Pulmonary artery endothelial cell (primary cell): ENCODE measurements at regions not wholly inside any gene's neighbourhood (a gene's known extent, or its start where the extent isn't known, plus 50 kb on each side); places are given as distances from the start of the nearest gene placed in this dataset.

Source experiments
- DNase-seq: peaks from one replicate; pipeline ENCODE4 v3.0.0-alpha.2; 2011; ENCODE audit warnings: low read depth, low spot score

GRCh38 chr4:59987289-59987688 is 1212.8 kb upstream of the ADGRL3 start:
- DNase-seq = no peak

- DNase-seq = no peak
Measured at GRCh38 chr4:59994118-59994517, 1206.0 kb upstream of the ADGRL3 start.

DNA sequence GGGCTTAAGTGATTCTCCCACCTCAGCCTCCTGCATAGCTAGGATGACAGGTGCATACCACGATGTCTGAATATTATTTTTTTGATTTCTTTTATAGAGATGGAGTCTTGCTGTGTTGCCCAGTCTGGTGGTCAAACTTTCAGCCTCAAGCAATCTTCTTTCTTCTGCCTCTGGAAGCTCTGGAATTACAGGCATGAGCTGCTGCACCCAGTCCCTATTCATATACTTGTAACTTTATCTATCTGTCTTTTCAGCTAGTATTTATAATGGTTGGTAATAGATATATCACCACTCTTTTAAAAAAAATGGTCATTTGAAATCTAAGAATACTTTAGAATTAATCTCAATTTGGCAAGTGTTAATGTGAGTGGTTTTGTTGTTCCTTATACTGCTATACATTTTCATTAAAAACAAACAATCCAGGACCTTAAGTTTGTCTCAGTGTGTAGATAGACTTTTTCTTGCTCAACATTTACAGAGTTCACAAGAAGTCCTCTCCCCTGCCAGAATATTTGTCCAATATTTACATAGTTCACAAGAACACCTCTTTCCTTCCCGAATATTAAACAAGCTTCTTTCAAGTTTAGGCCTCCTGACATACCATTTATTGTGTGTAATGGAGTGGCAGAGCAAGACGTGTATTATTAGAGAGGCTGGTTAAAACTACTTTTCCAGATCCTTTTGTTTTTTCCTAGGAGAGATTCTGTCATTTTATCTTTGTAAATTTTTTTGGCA is 1197.4 kb upstream of the ADGRL3 start:
- no peak for DNase-seq

GRCh38 chr4:60013464-60014184 is 1186.5 kb upstream of the ADGRL3 start:
- no peak for DNase-seq

DNA sequence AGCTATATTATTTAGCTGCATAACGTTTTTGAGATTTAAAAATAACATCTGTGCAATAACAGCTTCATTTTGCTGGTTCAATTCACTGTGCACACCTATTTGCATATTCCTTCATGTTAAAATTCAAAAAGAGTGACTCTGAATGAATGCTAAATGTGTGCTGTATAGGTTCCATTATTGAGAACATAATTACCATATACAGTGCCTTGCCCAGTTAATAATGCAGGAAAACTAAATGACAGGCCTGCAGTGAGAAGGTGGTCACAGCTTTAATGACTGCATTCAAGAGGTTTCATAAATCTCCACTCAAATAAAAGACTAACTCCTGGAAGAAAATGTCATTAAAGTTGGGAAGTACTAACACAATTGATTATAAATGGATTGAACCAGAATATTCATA is 1183.2 kb upstream of the ADGRL3 start:
- no peak for DNase-seq

GRCh38 chr4:60019180-60019579 is 1180.9 kb upstream of the ADGRL3 start:
- no peak for DNase-seq

DNA sequence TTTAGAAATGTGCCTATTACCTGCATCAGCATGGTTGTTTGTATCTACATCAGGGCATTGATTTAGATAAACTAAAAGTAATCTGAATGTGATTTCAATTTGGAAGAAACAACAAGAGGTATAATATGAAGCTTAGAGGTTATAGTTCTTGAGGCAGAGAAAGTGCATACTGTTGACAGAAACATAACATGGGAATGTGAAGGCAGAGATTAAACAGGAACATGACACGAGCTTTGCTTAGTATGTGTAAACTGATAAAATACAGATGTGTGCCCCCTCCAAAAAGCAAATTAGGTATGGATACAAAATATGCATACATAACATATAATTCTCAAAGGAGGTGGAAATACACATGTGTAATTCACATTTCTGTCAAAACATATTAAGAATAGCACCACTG is 1180.2 kb upstream of the ADGRL3 start:
- no peak for DNase-seq

DNA sequence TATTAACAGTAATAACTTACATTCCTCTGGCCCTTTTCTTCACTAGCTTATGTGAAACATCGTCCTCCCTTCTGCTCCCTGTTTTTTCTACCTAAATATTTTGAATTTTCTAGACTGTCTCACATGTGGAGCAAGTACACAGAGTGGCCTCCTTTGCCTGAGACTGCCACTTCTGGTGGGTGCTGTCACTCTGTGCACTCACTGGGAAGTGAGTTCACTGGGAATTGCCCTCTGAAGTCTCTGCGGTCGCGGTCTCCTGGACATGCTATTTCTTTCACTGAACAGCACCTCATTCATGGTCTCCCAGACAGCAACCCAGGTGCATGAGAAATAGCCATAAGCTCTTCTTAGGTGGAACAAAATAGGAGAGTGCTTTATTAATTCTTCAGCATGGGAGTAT is 1179.7 kb upstream of the ADGRL3 start:
- DNase-seq = no peak

DNA sequence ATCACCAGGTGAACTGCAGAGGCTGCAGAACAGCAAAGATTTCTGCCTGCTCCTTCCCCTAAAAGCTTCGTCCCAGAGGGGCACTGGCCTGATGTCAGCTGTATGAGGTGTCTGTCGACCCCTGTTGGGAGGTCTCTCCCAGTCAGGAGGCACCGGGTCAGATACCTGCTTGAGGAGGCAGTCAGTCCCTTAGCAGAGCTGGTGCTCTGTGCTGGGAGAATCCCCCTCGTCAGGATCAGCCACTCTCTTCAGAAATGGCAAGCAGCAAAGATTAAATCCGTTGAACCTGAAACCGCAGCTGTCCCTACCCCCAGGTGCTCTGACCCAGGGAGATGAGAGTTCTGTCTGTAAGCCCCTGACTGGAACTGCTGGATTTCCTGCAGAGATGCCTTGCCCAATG is 1166.3 kb upstream of the ADGRL3 start:
- no peak for DNase-seq

DNA sequence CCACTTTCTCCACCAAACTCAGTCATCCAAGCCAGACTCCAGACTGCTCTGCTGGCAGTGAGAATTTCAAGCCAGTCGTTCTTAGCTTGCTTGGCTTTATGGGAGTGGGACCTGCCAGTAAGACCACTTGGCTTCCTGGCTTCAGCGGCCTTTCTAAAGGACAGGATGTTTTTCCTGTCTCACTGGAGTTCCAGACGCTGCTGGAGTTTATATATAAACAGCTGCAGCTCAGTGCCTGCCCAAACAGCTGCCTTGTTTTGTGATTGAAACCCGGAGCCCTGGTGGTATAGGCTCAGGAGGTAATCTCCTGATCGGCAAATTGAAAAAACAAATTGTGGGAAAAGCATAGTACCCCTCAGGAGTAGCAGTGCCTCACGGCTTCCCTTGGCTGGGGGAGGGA is 1165.8 kb upstream of the ADGRL3 start:
- DNase-seq = no peak

DNA sequence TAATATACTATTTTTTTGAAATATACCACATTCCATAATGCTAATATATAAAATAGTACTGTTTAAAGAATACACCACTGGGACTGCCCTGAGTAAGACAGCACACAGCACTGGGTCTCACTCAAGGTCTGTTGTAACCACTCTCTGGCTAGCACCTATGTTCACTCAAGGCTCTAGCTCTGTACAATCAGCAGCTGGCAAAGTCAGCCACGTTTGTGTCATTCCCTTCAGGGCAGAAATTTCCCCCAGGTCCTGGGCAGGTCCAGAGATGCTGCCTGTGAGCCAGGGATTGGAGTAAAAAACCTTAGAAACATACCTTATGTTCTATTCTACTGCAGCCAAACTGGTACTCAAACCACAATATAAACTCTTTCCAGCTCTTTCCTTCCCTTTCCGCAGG is 1160.2 kb upstream of the ADGRL3 start:
- DNase-seq = no peak

- no peak for DNase-seq
Measured at GRCh38 chr4:60042231-60042652, 1157.9 kb upstream of the ADGRL3 start.

DNA sequence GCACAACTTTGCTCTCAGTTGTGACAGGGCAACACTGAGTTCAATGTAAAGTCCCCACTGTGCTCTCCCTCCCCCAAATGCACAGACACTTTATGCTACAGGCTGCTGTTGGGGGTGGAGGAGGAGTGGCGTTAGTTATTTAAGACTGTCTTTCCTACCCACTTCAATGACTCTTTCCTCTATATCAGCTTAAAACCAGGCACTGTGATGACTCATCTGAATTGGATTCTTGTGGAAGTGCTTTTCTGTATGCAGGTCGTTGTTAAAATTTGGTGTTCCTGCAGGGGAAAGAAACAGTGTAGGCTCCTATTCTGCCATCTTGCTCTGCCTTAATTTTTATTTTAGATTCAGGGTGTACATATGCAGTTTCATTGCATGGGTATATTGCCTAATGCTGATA is 1157.2 kb upstream of the ADGRL3 start:
- no peak for DNase-seq

DNA sequence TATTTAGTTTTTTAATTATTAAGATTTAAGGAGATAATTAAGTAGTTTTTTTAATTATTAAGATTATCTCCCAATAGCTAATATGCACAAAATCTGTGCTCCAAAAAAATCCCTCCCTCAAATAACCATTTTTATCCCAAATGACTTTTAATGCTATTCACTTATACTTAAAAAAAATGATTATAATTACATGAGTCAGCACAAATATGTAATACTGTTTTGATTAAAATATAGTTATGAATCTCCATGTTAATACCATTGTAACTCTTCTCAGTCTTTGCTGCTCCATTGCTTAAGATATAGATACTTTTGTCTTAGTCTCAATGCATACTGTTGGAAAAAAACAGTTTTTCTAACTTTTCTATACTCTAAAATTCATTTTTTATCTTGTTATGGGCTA is 1121.1 kb upstream of the ADGRL3 start:
- no peak for DNase-seq

DNA sequence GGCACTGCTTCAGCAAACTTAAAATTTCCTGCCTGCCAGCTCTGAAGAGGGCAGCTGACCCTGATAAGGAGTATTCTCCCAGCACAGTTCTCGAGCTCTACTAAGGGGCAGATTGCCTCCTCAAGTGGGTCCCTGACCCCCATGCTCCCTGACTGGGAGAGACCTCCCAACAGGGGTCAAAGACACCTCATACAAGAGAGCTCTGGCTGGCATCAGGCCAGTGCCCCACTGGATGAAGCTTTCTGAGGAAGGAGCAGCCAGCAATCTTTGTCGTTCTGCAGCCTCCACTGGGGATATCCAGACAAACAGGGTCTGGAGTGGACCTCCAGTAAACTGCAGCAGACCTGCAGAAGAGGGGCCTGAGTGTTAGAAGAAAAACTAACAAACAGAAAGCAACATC is 1118.3 kb upstream of the ADGRL3 start:
- no peak for DNase-seq

GRCh38 chr4:60088807-60089486 is 1111.2 kb upstream of the ADGRL3 start:
- no peak for DNase-seq

DNA sequence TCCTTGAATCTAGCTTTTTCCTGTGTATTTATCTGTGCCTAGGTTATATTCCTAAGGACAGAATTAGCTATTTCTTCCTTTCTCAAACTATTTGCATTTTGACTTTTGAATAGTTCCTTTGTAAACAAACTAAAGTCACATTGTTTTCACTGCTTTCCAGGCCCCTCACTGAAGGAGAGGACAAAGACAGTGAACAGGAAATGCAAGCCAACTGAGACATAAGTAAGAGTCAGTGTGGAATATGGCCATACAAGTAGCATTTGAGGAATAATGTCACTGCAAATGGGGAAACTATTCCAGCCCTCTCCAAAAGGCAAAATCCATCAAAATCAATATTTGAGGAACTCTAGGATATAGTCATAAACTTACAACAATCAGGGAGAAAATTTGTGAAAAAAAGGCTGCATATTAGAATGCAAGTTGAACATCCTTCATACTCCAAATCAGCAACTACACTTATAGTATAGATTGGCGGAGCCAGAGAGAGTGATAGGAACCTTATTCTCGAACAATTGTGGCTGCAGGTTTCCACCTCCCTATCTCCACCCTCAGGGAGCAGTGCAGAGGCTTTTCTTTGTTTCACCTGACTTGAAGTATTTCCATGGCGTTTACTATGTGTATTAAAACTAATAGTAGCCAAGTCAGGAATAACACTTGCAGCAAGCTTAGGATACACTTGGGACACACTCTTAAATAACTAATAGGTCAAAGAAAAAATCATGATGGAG is 1110.4 kb upstream of the ADGRL3 start:
- DNase-seq = no peak

GRCh38 chr4:60096676-60097075 is 1103.5 kb upstream of the ADGRL3 start:
- no peak for DNase-seq

DNA sequence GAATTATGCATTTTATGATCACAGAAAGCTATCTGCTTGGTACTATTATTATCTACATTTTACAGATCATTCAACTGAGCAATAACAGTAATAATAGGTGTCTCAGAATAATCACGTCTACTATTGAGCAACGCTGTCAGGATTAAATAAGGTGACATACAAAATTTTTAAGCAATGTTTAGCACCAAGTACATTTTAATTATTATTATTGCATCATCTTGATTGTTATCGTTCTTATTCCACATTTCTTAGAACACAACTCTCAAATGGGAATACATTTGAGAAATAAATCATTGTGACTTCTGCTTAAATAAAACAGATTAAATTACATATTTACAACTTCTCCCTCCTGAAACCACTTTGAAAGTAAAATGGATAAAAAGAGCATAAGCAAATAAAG is 1083.5 kb upstream of the ADGRL3 start:
- no peak for DNase-seq

DNA sequence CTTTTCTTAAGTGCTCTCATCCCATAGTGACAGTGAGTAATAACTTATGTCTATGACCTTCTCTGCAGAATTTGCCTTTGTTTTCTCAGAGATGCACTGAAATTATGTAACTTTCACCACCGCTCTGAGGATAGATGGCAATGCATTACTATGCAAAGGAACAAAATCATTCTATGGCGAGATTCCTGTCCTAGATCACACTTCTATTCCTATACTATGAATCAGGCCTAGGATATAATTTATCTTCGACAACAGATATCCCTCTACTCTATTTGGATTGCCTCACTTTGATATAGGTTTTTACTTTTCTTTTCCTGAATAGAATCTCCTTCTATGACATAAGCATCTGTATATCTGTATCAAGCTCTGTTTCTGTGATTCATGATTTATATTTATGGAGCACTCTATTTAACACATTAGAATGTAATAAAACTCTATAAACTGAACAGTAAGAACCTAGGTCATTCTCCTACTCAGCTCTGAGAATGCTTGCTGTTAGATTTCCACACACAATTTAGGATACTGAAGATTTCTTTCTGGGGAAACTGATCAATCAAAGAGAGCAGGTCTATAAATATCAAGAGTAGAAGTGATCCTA is 1082.3 kb upstream of the ADGRL3 start:
- DNase-seq = no peak

GRCh38 chr4:60122820-60123219 is 1077.3 kb upstream of the ADGRL3 start:
- no peak for DNase-seq

DNA sequence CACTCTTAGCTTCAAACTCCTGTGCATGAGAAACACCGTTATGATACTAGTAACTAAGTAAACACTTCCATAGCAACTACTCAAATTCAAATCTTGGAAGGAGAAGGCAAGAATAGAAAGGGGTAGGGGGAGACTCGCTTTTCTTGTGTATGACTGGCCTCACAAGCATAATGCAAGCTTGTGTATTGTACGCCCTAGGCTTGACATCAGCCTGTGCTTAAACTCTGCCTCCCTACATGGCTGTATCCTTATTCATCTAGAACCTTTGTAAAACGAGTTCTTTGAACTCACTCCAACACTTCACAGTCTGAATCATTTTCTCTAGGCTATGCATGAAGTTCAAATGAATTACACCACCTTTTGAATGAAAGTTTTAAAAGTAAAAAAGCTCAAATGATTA is 1071.2 kb upstream of the ADGRL3 start:
- no peak for DNase-seq
